Lower lobe of right lung (tissue), 2 donors: ENCODE measurements at regions not wholly inside any gene's neighbourhood (a gene's known extent, or its start where the extent isn't known, plus 50 kb on each side); places are given as distances from the start of the nearest gene placed in this dataset.

Experiments
- ATAC-seq, 2 donors: fragments of 200-7000 bp; cut with Tn5 transposase; one replicate each; pipeline ENCODE4 v1.9.1; 2020 to 2022; ENCODE audit warnings: mild to moderate bottlenecking in 2 of 2, moderate library complexity in 2 of 2
- DNase-seq: peaks from one replicate; pipeline ENCODE4 v3.0.0-alpha.2; 2020
- H3K27ac ChIP-seq: fragments of 200-600 bp; one replicate; pipeline ENCODE4 v1.8.0; 2022
- H3K27me3 ChIP-seq: fragments of 200-600 bp; one replicate; pipeline ENCODE4 v1.8.0; 2022; ENCODE audit warnings: low read depth
- H3K36me3 ChIP-seq: fragments of 200-600 bp; one replicate; pipeline ENCODE4 v1.8.0; 2022; ENCODE audit warnings: mild to moderate bottlenecking
- H3K4me1 ChIP-seq: fragments of 200-600 bp; one replicate; pipeline ENCODE4 v1.8.0; 2022
- H3K4me3 ChIP-seq: fragments of 200-600 bp; one replicate; pipeline ENCODE4 v1.8.0; 2022; ENCODE audit warnings: mild to moderate bottlenecking
- H3K9me3 ChIP-seq: fragments of 200-600 bp; one replicate; pipeline ENCODE4 v1.8.0; 2022
- CTCF ChIP-seq: fragments of 200-600 bp; IDR thresholded peaks from one replicate; pipeline ENCODE4 v1.8.0; 2022; ENCODE audit warnings: antibody characterized with exemption, mild to moderate bottlenecking
- intact Hi-C: fragments of 100-400 bp; cut with DNase I; formaldehyde crosslinking; loops from one replicate; pipeline ENCODE4 v1.11.0; 2022
- donor health status: DM: no; HTN: yes; CAD: no; lungs with severe emphysema.

- no peaks in the 10 kb centered on the region for H3K36me3 ChIP-seq
- H3K9me3 ChIP-seq: no peaks in the 10 kb centered on the region
- intact Hi-C loops: no loop called here
- no peaks in the 10 kb centered on the region for H3K4me1 ChIP-seq
- DNase-seq (no peak), ATAC-seq (peak in 1 of 2 donors; percentile 41)
- no peaks in the 10 kb centered on the region for H3K27me3 ChIP-seq
- no peak overlapping the region for H3K27ac ChIP-seq
- no peak overlapping the region for H3K4me3 ChIP-seq
- TF ChIP-seq CTCF: no peak
Measured at GRCh38 chr10:7464691-7465090, 53.9 kb upstream of the SFMBT2 start.
